ENCODE measurements at regions not wholly inside any gene's neighbourhood (a gene's known extent, or its start where the extent isn't known, plus 50 kb on each side); places are given as distances from the start of the nearest gene placed in this dataset.

GRCh38 chr2:183341057-183341456, 216.8 kb downstream of the NUP35 start:
- H3K4me1 Mint-ChIP-seq (ENCODE audit: low read depth) = no peaks in the 10 kb centered on the region

GRCh38 chr2:183347969-183348368, 223.7 kb downstream of the NUP35 start:
- Mint-ChIP-seq H3K27me3 (ENCODE audit: insufficient read depth) (no peaks in the 10 kb centered on the region), H3K27ac (no peak overlapping the region), H3K36me3 (ENCODE audit: low read depth) (no peaks in the 10 kb centered on the region), H3K9me3 (no peaks in the 10 kb centered on the region), H3K4me3 (no peak overlapping the region), H3K4me1 (ENCODE audit: low read depth) (no peaks in the 10 kb centered on the region)
- no peak for DNase-seq (ENCODE audit: low spot score)
- intact Hi-C loops (cut with micrococcal nuclease) = no loop called here

More at GRCh38 chr2:183341057-183341456, 216.8 kb downstream of the NUP35 start:
- intact Hi-C loops (cut with micrococcal nuclease) = no loop called here
- Mint-ChIP-seq H3K27me3 (ENCODE audit: insufficient read depth) (no peaks in the 10 kb centered on the region), H3K4me3 (no peak overlapping the region), H3K9me3 (no peaks in the 10 kb centered on the region), H3K27ac (no peak overlapping the region), H3K36me3 (ENCODE audit: low read depth) (no peaks in the 10 kb centered on the region)
- no peak for DNase-seq (ENCODE audit: low spot score)

- Mint-ChIP-seq H3K27ac (no peak overlapping the region), H3K4me1 (ENCODE audit: low read depth) (no peaks in the 10 kb centered on the region), H3K4me3 (no peak overlapping the region), H3K36me3 (ENCODE audit: low read depth) (no peaks in the 10 kb centered on the region), H3K9me3 (no peaks in the 10 kb centered on the region), H3K27me3 (ENCODE audit: insufficient read depth) (no peaks in the 10 kb centered on the region)
- DNase-seq (ENCODE audit: low spot score) = no peak
- intact Hi-C loops (cut with micrococcal nuclease) = no loop called here
These were observed 224.2 kb downstream of the NUP35 start for GRCh38 chr2:183348492-183348891.

- no peak overlapping the region for H3K4me3 Mint-ChIP-seq
- no peaks in the 10 kb centered on the region for H3K36me3 Mint-ChIP-seq (ENCODE audit: low read depth)
- no peaks in the 10 kb centered on the region for H3K4me1 Mint-ChIP-seq (ENCODE audit: low read depth)
- H3K27ac Mint-ChIP-seq = no peak overlapping the region
- DNase-seq (ENCODE audit: low spot score) = no peak
- intact Hi-C loops (cut with micrococcal nuclease) = no loop called here
- H3K9me3 Mint-ChIP-seq = no peaks in the 10 kb centered on the region
- H3K27me3 Mint-ChIP-seq (ENCODE audit: insufficient read depth) = no peaks in the 10 kb centered on the region
These were observed 224.8 kb downstream of the NUP35 start for GRCh38 chr2:183349091-183349490.

- no peaks in the 10 kb centered on the region for H3K36me3 Mint-ChIP-seq (ENCODE audit: low read depth)
- no peaks in the 10 kb centered on the region for H3K4me1 Mint-ChIP-seq (ENCODE audit: low read depth)
- H3K9me3 Mint-ChIP-seq = no peaks in the 10 kb centered on the region
- peaks cover 1% of the 10 kb centered on the region for H3K27me3 Mint-ChIP-seq (ENCODE audit: insufficient read depth)
- no peak overlapping the region for H3K27ac Mint-ChIP-seq
- no peak overlapping the region for H3K4me3 Mint-ChIP-seq
- intact Hi-C loops (cut with micrococcal nuclease) = no loop called here
- no peak for DNase-seq (ENCODE audit: low spot score)
These were observed 235.6 kb downstream of the NUP35 start for GRCh38 chr2:183359867-183360266.

GRCh38 chr2:183371545-183371944, 247.3 kb downstream of the NUP35 start:
- Mint-ChIP-seq H3K9me3 (no peaks in the 10 kb centered on the region), H3K27ac (no peak overlapping the region), H3K4me1 (ENCODE audit: low read depth) (no peaks in the 10 kb centered on the region), H3K27me3 (ENCODE audit: insufficient read depth) (no peaks in the 10 kb centered on the region), H3K4me3 (no peak overlapping the region), H3K36me3 (ENCODE audit: low read depth) (no peaks in the 10 kb centered on the region)
- DNase-seq (ENCODE audit: low spot score) = no peak
- intact Hi-C loops (cut with micrococcal nuclease) = no loop called here

DNA sequence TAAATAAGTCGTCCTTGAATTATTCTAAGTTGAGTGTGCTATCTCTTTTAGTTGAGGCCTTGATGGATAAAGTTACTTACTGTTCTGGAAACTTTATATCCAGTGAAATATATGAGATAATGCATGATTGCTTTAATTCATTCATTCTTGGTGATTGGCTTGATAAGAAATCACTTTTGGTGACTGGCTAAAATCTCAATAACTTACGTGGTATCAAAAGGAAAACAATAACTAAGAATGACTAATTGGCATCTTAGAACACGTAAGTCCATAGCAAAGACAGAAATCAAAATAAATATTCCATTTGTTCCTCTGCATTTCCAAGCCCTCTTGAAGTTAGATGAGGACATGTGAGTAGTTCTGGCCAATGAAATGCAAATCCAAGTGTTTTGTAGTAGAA, 251.6 kb downstream of the NUP35 start:
- intact Hi-C loops (cut with micrococcal nuclease) = no loop called here
- Mint-ChIP-seq H3K4me1 (ENCODE audit: low read depth) (no peaks in the 10 kb centered on the region), H3K27me3 (ENCODE audit: insufficient read depth) (no peaks in the 10 kb centered on the region), H3K9me3 (no peaks in the 10 kb centered on the region), H3K4me3 (no peak overlapping the region), H3K27ac (no peak overlapping the region), H3K36me3 (ENCODE audit: low read depth) (no peaks in the 10 kb centered on the region)
- DNase-seq (ENCODE audit: low spot score) = no peak

DNA sequence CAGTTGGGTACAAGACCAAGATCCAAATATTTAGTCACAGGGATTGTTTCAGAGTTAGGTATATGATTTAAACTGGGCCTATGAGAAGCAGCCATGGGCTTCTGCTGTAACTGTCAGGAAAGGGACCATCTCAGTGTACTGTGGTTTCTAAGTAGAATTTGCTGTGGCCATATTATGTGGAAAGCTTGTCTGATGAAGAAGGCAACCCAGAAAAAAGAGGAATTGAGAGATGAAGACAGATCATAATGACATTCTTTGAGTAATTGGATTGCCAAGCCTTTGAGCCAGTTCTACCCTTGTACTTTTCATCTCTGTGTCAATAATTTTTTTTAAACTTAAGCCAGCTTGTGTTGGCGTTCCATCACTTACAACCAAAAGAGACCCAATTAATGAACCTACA, 259.6 kb downstream of the NUP35 start:
- H3K9me3 Mint-ChIP-seq = peaks cover 13% of the 10 kb centered on the region
- no peak overlapping the region for H3K4me3 Mint-ChIP-seq
- DNase-seq (ENCODE audit: low spot score) = no peak
- intact Hi-C loops (cut with micrococcal nuclease) = no loop called here
- H3K36me3 Mint-ChIP-seq (ENCODE audit: low read depth) = no peaks in the 10 kb centered on the region
- H3K4me1 Mint-ChIP-seq (ENCODE audit: low read depth) = no peaks in the 10 kb centered on the region
- no peaks in the 10 kb centered on the region for H3K27me3 Mint-ChIP-seq (ENCODE audit: insufficient read depth)
- no peak overlapping the region for H3K27ac Mint-ChIP-seq

- Mint-ChIP-seq H3K4me3 (no peak overlapping the region), H3K9me3 (peaks cover 27% of the 10 kb centered on the region), H3K27ac (no peak overlapping the region), H3K4me1 (ENCODE audit: low read depth) (no peaks in the 10 kb centered on the region), H3K27me3 (ENCODE audit: insufficient read depth) (no peaks in the 10 kb centered on the region), H3K36me3 (ENCODE audit: low read depth) (no peaks in the 10 kb centered on the region)
- intact Hi-C loops (cut with micrococcal nuclease) = no loop called here
- DNase-seq (ENCODE audit: low spot score) = no peak
These were observed 265.4 kb downstream of the NUP35 start for GRCh38 chr2:183389546-183390080.

GRCh38 chr2:183390109-183390508, 265.9 kb downstream of the NUP35 start:
- DNase-seq (ENCODE audit: low spot score) = no peak
- Mint-ChIP-seq H3K4me1 (ENCODE audit: low read depth) (no peaks in the 10 kb centered on the region), H3K27me3 (ENCODE audit: insufficient read depth) (no peaks in the 10 kb centered on the region), H3K27ac (no peak overlapping the region), H3K4me3 (no peak overlapping the region), H3K9me3 (peaks cover 32% of the 10 kb centered on the region), H3K36me3 (ENCODE audit: low read depth) (no peaks in the 10 kb centered on the region)
- intact Hi-C loops (cut with micrococcal nuclease) = no loop called here

- H3K36me3 Mint-ChIP-seq (ENCODE audit: low read depth) = no peaks in the 10 kb centered on the region
- DNase-seq (ENCODE audit: low spot score) = no peak
- H3K27me3 Mint-ChIP-seq (ENCODE audit: insufficient read depth) = no peaks in the 10 kb centered on the region
These were observed 280.1 kb downstream of the NUP35 start for GRCh38 chr2:183404392-183404791.

GRCh38 chr2:183408562-183408961, 284.3 kb downstream of the NUP35 start:
- no peak overlapping the region for H3K27ac Mint-ChIP-seq
- H3K36me3 Mint-ChIP-seq (ENCODE audit: low read depth) = no peaks in the 10 kb centered on the region
- no peaks in the 10 kb centered on the region for H3K27me3 Mint-ChIP-seq (ENCODE audit: insufficient read depth)
- no peak for DNase-seq (ENCODE audit: low spot score)
- intact Hi-C loops (cut with micrococcal nuclease) = no loop called here
- H3K4me1 Mint-ChIP-seq (ENCODE audit: low read depth) = no peaks in the 10 kb centered on the region
- peaks cover 5% of the 10 kb centered on the region for H3K9me3 Mint-ChIP-seq
- no peak overlapping the region for H3K4me3 Mint-ChIP-seq

More at GRCh38 chr2:183404392-183404791, 280.1 kb downstream of the NUP35 start:
- Mint-ChIP-seq H3K4me1 (ENCODE audit: low read depth) (no peaks in the 10 kb centered on the region), H3K9me3 (peaks cover 9% of the 10 kb centered on the region), H3K4me3 (no peak overlapping the region), H3K27ac (no peak overlapping the region)
- intact Hi-C loops (cut with micrococcal nuclease) = no loop called here

- intact Hi-C loops (cut with micrococcal nuclease) = no loop called here
- Mint-ChIP-seq H3K4me3 (no peak overlapping the region), H3K4me1 (ENCODE audit: low read depth) (no peaks in the 10 kb centered on the region), H3K36me3 (ENCODE audit: low read depth) (no peaks in the 10 kb centered on the region), H3K27me3 (ENCODE audit: insufficient read depth) (no peaks in the 10 kb centered on the region), H3K9me3 (no peaks in the 10 kb centered on the region), H3K27ac (no peak overlapping the region)
- DNase-seq (ENCODE audit: low spot score) = no peak
These were observed 285.4 kb downstream of the NUP35 start for GRCh38 chr2:183409662-183410061.

DNA sequence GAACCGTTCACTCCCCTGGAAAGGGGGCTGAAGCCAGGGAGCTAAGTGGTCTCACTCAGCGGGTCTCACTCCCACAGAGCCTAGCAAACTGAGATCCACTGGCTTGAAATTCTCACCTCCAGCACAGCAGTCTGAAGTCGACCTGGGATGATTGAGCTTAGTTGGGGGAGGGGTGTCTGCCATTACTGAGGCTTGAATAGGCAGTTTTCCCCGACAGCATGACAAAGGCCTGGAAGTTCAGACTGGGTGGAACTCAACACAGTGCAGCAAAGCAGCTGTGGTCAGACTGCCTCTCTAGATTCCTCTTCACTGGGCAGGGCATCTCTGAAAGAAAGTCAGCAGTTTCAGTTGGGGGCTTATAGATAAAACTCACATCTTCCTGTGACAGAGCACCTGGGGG, 292.5 kb downstream of the NUP35 start:
- H3K9me3 Mint-ChIP-seq = peaks cover under 1% of the 10 kb centered on the region
- no peak overlapping the region for H3K4me3 Mint-ChIP-seq
- H3K27ac Mint-ChIP-seq = no peak overlapping the region
- no peak for DNase-seq (ENCODE audit: low spot score)
- no peaks in the 10 kb centered on the region for H3K4me1 Mint-ChIP-seq (ENCODE audit: low read depth)
- intact Hi-C loops (cut with micrococcal nuclease) = no loop called here
- H3K27me3 Mint-ChIP-seq (ENCODE audit: insufficient read depth) = no peaks in the 10 kb centered on the region
- no peaks in the 10 kb centered on the region for H3K36me3 Mint-ChIP-seq (ENCODE audit: low read depth)
